Endothelial cell of umbilical vein (primary cell): ENCODE measurements at regions not wholly inside any gene's neighbourhood (a gene's known extent, or its start where the extent isn't known, plus 50 kb on each side); places are given as distances from the start of the nearest gene placed in this dataset.

Source experiments
- BruUV-seq: library from RNA; stranded (reverse); fragments of 400-500 nt; replicated peaks from 2 replicates; lab custom pipeline; 2021; lab: Mats Ljungman, UMichigan
- CTCF ChIA-PET: fragments of 300-600, 350-600 bp; sonication (Branson Sonifier 250); formaldehyde crosslinking; loops from one replicate; lab custom pipeline; 2021; ENCODE audit warnings: antibody characterized with exemption, inconsistent platforms; lab: Charles Lee
- POLR2A ChIA-PET: fragments of 300-600, 350-600 bp; sonication (Branson Sonifier 250); formaldehyde crosslinking; loops from one replicate; lab custom pipeline; 2021; ENCODE audit warnings: antibody characterized with exemption, inconsistent platforms; lab: Charles Lee
- DNase-seq: peaks from one replicate; pipeline ENCODE4 v3.0.0-alpha.2; 2011; ENCODE audit warnings: low read depth, low spot score
- FAIRE-seq: peaks from 2 replicates; lab custom pipeline; 2011; peaks lifted over from hg19 to GRCh38; lab: Jason Lieb, UNC
- H2AFZ ChIP-seq: 2 replicates; pipeline ENCODE4 v1.6.0; 2012; ENCODE audit warnings: low read depth, low read length, control low read depth, inconsistent platforms
- H3K27ac ChIP-seq: 2 replicates; pipeline ENCODE4 v1.5.1; 2011; ENCODE audit warnings: low read depth, mild to moderate bottlenecking, control low read depth, low read length, moderate library complexity; ENCODE audit not compliant: insufficient read depth
- H3K27me3 ChIP-seq, 2 experiments: 2 replicates each; pipeline versions ENCODE4 v1.6.0 to v1.6.1; 2011; ENCODE audit warnings: low read length in 2 of 2, mixed read lengths in 1 of 2; ENCODE audit not compliant: control insufficient read depth in 2 of 2, insufficient read depth in 2 of 2
- H3K36me3 ChIP-seq, 2 experiments: 2 replicates in 1 of 2; 3 replicates in 1 of 2; pipeline ENCODE4 v1.5.1; 2011; ENCODE audit warnings: low read length in 2 of 2, mild to moderate bottlenecking in 1 of 2, moderate library complexity in 1 of 2; ENCODE audit not compliant: control insufficient read depth in 2 of 2, insufficient read depth in 2 of 2; ENCODE audit errors: extremely low read depth in 1 of 2
- H3K4me1 ChIP-seq: 3 replicates; pipeline ENCODE4 v1.5.1; 2011; ENCODE audit warnings: mild to moderate bottlenecking, low read length; ENCODE audit not compliant: control insufficient read depth, insufficient read depth; ENCODE audit errors: extremely low read depth
- H3K4me2 ChIP-seq: 2 replicates; pipeline ENCODE4 v1.6.1; 2011; ENCODE audit warnings: low read length, control low read depth, mixed read lengths; ENCODE audit not compliant: insufficient read depth
- H3K4me3 ChIP-seq, 3 experiments: fragments of 200-600 bp in 1 of 3; sonication (generic), shearing (Covaris generic) in 1 of 3; replicated peaks in 1 of 3; 2 replicates each; pipeline ENCODE4 v1.5.1; 2011 to 2016; ENCODE audit warnings: control low read depth in 3 of 3, low read length in 3 of 3, mild to moderate bottlenecking in 2 of 3, inconsistent platforms in 1 of 3, low read depth in 1 of 3, moderate library complexity in 1 of 3; ENCODE audit not compliant: insufficient read depth in 1 of 3
- H3K79me2 ChIP-seq: 2 replicates; pipeline ENCODE4 v1.6.0; 2012; ENCODE audit warnings: low read length, inconsistent platforms; ENCODE audit not compliant: control insufficient read depth, insufficient read depth
- H3K9ac ChIP-seq: replicated peaks from 2 replicates; pipeline ENCODE3; 2011; ENCODE audit warnings: low read length, control low read depth; ENCODE audit not compliant: insufficient read depth; ENCODE audit errors: extremely low read depth
- H3K9me1 ChIP-seq: replicated peaks from 3 replicates; pipeline ENCODE4 v1.6.0; 2011; ENCODE audit warnings: mild to moderate bottlenecking, low read length; ENCODE audit not compliant: control insufficient read depth, insufficient read depth; ENCODE audit errors: extremely low read depth
- H3K9me3 ChIP-seq: replicated peaks from 2 replicates; pipeline ENCODE4 v1.5.1; 2012; ENCODE audit warnings: low read length, inconsistent platforms; ENCODE audit not compliant: control insufficient read depth, insufficient read depth
- H4K20me1 ChIP-seq: replicated peaks from 2 replicates; pipeline ENCODE3; 2011; ENCODE audit warnings: mild to moderate bottlenecking, low read length; ENCODE audit not compliant: control insufficient read depth, insufficient read depth; ENCODE audit errors: extremely low read depth
- CTCF ChIP-seq, 2 donors: IDR thresholded peaks; 1 replicate in 1 of 2; 2 replicates in 1 of 2; pipeline ENCODE4 v1.5.1; 2011; ENCODE audit warnings: low read length in 2 of 2, mild to moderate bottlenecking in 2 of 2, moderate library complexity in 2 of 2, control low read depth in 1 of 2, inconsistent platforms in 1 of 2, low read depth in 1 of 2; ENCODE audit not compliant: insufficient read depth in 1 of 2; ENCODE audit errors: extremely low read depth in 1 of 2
- JUN ChIP-seq: IDR thresholded peaks from 2 replicates; pipeline ENCODE4 v1.6.1; 2011; ENCODE audit warnings: borderline replicate concordance, low read depth; ENCODE audit not compliant: insufficient read length, insufficient read depth
- MYC ChIP-seq: IDR thresholded peaks from one replicate; pipeline ENCODE4 v1.6.1; 2011; ENCODE audit warnings: mild to moderate bottlenecking, low read depth, low read length
- dilution Hi-C: fragments of 300-500 bp; cut with MboI; formaldehyde crosslinking; loops from one replicate; pipeline ENCODE4 v1.15.0; 2019; ENCODE audit warnings: low sequenced_read_pairs; ENCODE audit not compliant: extremely low pct_ligation_motif_present
- intact Hi-C: fragments of 100-400 bp; cut with micrococcal nuclease; formaldehyde crosslinking; loops from one replicate; pipeline ENCODE4 v1.10.0; 2022

GRCh38 chr11:93032580-93032979 is 63.1 kb downstream of the MTNR1B start:
- ChIA-PET POLR2A (no interaction called here), CTCF (no interaction called here)
- intact Hi-C loops (no loop called here), dilution Hi-C loops (no loop called here)
- Histone ChIP-seq H2AFZ (no peak overlapping the region), H3K36me3 (no peaks in the 10 kb centered on the region), H3K9ac (no peak overlapping the region), H3K9me1 (no peaks in the 10 kb centered on the region), H4K20me1 (no peaks in the 10 kb centered on the region), H3K4me3 (no peak overlapping the region), H3K4me2 (no peak overlapping the region), H3K9me3 (no peaks in the 10 kb centered on the region), H3K27me3 (no peaks in the 10 kb centered on the region), H3K4me1 (no peaks in the 10 kb centered on the region), H3K27ac (no peak overlapping the region), H3K79me2 (no peaks in the 10 kb centered on the region)
- no peak for TF ChIP-seq MYC
- BruUV-seq, result no TSS peak
- DNase-seq (no peak), FAIRE-seq (no peak)

- no TSS peak for BruUV-seq
- TF ChIP-seq JUN, result no peak
- TF ChIP-seq CTCF (IDR thresholded peaks at IDR 0.05; ENCODE audit: extremely low read depth in 1 of 2, insufficient read depth in 1 of 2, low read depth in 1 of 2, low read length in 2 of 2), result no peak
- Histone ChIP-seq H4K20me1 (no peaks in the 10 kb centered on the region), H3K4me2 (no peak overlapping the region), H3K27me3 (no peaks in the 10 kb centered on the region), H3K4me3 (no peak overlapping the region), H3K9me3 (no peaks in the 10 kb centered on the region), H3K79me2 (no peaks in the 10 kb centered on the region), H3K9ac (no peak overlapping the region), H3K36me3 (no peaks in the 10 kb centered on the region), H3K9me1 (no peaks in the 10 kb centered on the region), H2AFZ (no peak overlapping the region), H3K4me1 (no peaks in the 10 kb centered on the region), H3K27ac (no peak overlapping the region)
- intact Hi-C loops (no loop called here), dilution Hi-C loops (no loop called here)
- ChIA-PET CTCF (no interaction called here), POLR2A (no interaction called here)
- DNase-seq (no peak), FAIRE-seq (no peak)
These were observed 63.6 kb downstream of the MTNR1B start for GRCh38 chr11:93033093-93033492.
